GM12878 (cell line): ENCODE measurements at regions not wholly inside any gene's neighbourhood (a gene's known extent, or its start where the extent isn't known, plus 50 kb on each side); places are given as distances from the start of the nearest gene placed in this dataset.

Experiments
- ATAC-seq: fragments of 200-7000 bp; cut with Tn5 transposase; 3 replicates; pipeline ENCODE4 v1.9.1; 2020; ENCODE audit warnings: mild to moderate bottlenecking, moderate library complexity
- BruUV-seq: library from RNA; stranded (reverse); fragments of 400-500 nt; replicated peaks from 2 replicates; lab custom pipeline; 2021; lab: Mats Ljungman, UMichigan
- CTCF ChIA-PET: fragments of 300-600 bp; sonication (Branson Sonifier 250); formaldehyde crosslinking; extraction: SDS; loops from one replicate; lab custom pipeline; 2021; ENCODE audit warnings: inconsistent platforms; lab: Yijun Ruan, JAX
- POLR2A ChIA-PET: fragments of 350-600 bp; formaldehyde crosslinking; extraction: SDS; loops from one replicate; lab custom pipeline; 2021; ENCODE audit warnings: inconsistent platforms; lab: Charles Lee
- RAD21 ChIA-PET: fragments of 300-600 bp; sonication (Branson Sonifier 250); formaldehyde crosslinking; loops from one replicate; lab custom pipeline; 2023; ENCODE audit warnings: antibody characterized with exemption; ENCODE audit not compliant: unreplicated experiment; lab: Charles Lee
- SMC1A ChIA-PET: fragments of 300-600 bp; sonication (Branson Sonifier 250); formaldehyde crosslinking; loops from one replicate; lab custom pipeline; 2023; ENCODE audit not compliant: unreplicated experiment, uncharacterized antibody; lab: Charles Lee
- DNase-seq: peaks from one replicate; pipeline ENCODE4 v3.0.0-alpha.2; 2011; ENCODE audit warnings: low read depth, low spot score
- FAIRE-seq: peaks from 3 replicates; lab custom pipeline; 2011; peaks lifted over from hg19 to GRCh38; lab: Jason Lieb, UNC
- H2AFZ ChIP-seq: 2 replicates; pipeline ENCODE4 v1.6.0; 2011; ENCODE audit warnings: low read depth, low read length, control low read depth; ENCODE audit not compliant: control insufficient read depth
- H3K27ac ChIP-seq: 2 replicates; pipeline ENCODE4 v1.5.1; 2011; ENCODE audit warnings: control low read depth; ENCODE audit not compliant: control insufficient read depth, insufficient read depth
- H3K27me3 ChIP-seq, 2 experiments: replicated peaks in 1 of 2; 2 replicates each; pipeline versions ENCODE4 v1.6.0 to v1.6.1; 2011; ENCODE audit warnings: low read length in 1 of 2; ENCODE audit not compliant: control insufficient read depth in 2 of 2, insufficient read depth in 2 of 2
- H3K36me3 ChIP-seq, 2 experiments: 2 replicates each; pipeline ENCODE4 v1.5.1; 2011; ENCODE audit warnings: low read length in 1 of 2; ENCODE audit not compliant: control insufficient read depth in 2 of 2, insufficient read depth in 2 of 2
- H3K4me1 ChIP-seq: 2 replicates; pipeline ENCODE4 v1.6.1; 2011; ENCODE audit warnings: mild to moderate bottlenecking, low read length, moderate library complexity, mixed read lengths; ENCODE audit not compliant: control insufficient read depth, insufficient read depth
- H3K4me2 ChIP-seq: 2 replicates; pipeline ENCODE4 v1.6.0; 2011; ENCODE audit warnings: control low read depth; ENCODE audit not compliant: control insufficient read depth, insufficient read depth
- H3K4me3 ChIP-seq: fragments of 200-600 bp; sonication (generic); 2 replicates; pipeline ENCODE4 v1.5.1; 2016
- H3K79me2 ChIP-seq: 2 replicates; pipeline ENCODE4 v1.6.0; 2011; ENCODE audit warnings: low read length; ENCODE audit not compliant: control insufficient read depth, insufficient read depth
- H3K9ac ChIP-seq: 2 replicates; pipeline ENCODE4 v1.8.0; 2011; ENCODE audit warnings: low read length, control low read depth, mixed read lengths; ENCODE audit not compliant: control insufficient read depth, insufficient read depth
- H3K9me3 ChIP-seq: replicated peaks from 3 replicates; pipeline ENCODE4 v1.5.1; 2011; ENCODE audit warnings: mild to moderate bottlenecking, low read length; ENCODE audit not compliant: control insufficient read depth, insufficient read depth
- H4K20me1 ChIP-seq: 2 replicates; pipeline ENCODE4 v1.6.0; 2011; ENCODE audit not compliant: control insufficient read depth, insufficient read depth
- CBX5 ChIP-seq: sonication (generic); IDR thresholded peaks from 2 replicates; pipeline ENCODE4 v1.6.1; 2016; ENCODE audit warnings: low read depth, moderate library complexity, mild to moderate bottlenecking, inconsistent platforms
- CEBPB ChIP-seq, 2 experiments: fragments of 150-350 bp in 1 of 2; IDR thresholded peaks; 2 replicates each; pipeline ENCODE4 v1.6.1; 2012 to 2014; ENCODE audit warnings: low read depth in 2 of 2, low read length in 2 of 2, borderline replicate concordance in 1 of 2, inconsistent platforms in 1 of 2
- CHD1 ChIP-seq: IDR thresholded peaks from 2 replicates; pipeline ENCODE4 v1.6.1; 2012; ENCODE audit warnings: low read depth, low read length, improper control_type of control experiment
- CHD2 ChIP-seq: IDR thresholded peaks from 2 replicates; pipeline ENCODE4 v1.6.1; 2011; ENCODE audit warnings: low read depth, low read length, improper control_type of control experiment, borderline replicate concordance
- EED ChIP-seq: sonication (generic); IDR thresholded peaks from 2 replicates; pipeline ENCODE4 v1.6.1; 2016; ENCODE audit warnings: antibody characterized with exemption, low read depth
- FOS ChIP-seq: IDR thresholded peaks from 3 replicates; pipeline ENCODE4 v1.6.1; 2011; ENCODE audit warnings: borderline replicate concordance; ENCODE audit not compliant: insufficient read length; ENCODE audit errors: extremely low read depth
- GABPA ChIP-seq: IDR thresholded peaks from 2 replicates; pipeline ENCODE4 v1.6.1; 2014; ENCODE audit warnings: antibody characterized with exemption, low read depth, mild to moderate bottlenecking, inconsistent platforms
- HDAC6 ChIP-seq: fragments of 200-600 bp; sonication (generic); IDR thresholded peaks from one replicate; pipeline ENCODE4 v1.8.0; 2017; ENCODE audit warnings: antibody characterized with exemption; ENCODE audit not compliant: unreplicated experiment
- IRF4 ChIP-seq: IDR thresholded peaks from 2 replicates; pipeline ENCODE4 v1.6.1; 2011; ENCODE audit warnings: low read depth, low read length
- JUNB ChIP-seq: IDR thresholded peaks from 2 replicates; pipeline ENCODE4 v1.6.1; 2016; ENCODE audit warnings: antibody characterized with exemption, mild to moderate bottlenecking
- PBX3 ChIP-seq: IDR thresholded peaks from 2 replicates; pipeline ENCODE4 v1.6.1; 2011; ENCODE audit warnings: mild to moderate bottlenecking, low read depth, low read length, moderate library complexity; ENCODE audit not compliant: insufficient replicate concordance
- POLR2A ChIP-seq: IDR thresholded peaks from 2 replicates; pipeline ENCODE4 v1.6.1; 2011; ENCODE audit warnings: low read depth, mild to moderate bottlenecking, low read length
- RELA ChIP-seq: fragments of 450-650 bp; IDR thresholded peaks from 2 replicates; pipeline ENCODE4 v1.8.0; 2014; ENCODE audit warnings: borderline replicate concordance; ENCODE audit not compliant: partially characterized antibody
- YBX1 ChIP-seq: fragments of 450-650 bp; IDR thresholded peaks from 2 replicates; pipeline ENCODE4 v1.6.1; 2016; ENCODE audit warnings: antibody characterized with exemption
- YY1 ChIP-seq: IDR thresholded peaks from 2 replicates; pipeline ENCODE4 v1.6.1; 2011; ENCODE audit warnings: low read depth, mild to moderate bottlenecking, low read length
- ZBTB4 ChIP-seq: fragments of 450-650 bp; formaldehyde crosslinking; IDR thresholded peaks from 2 replicates; pipeline ENCODE4 v1.4.0; 2022; ENCODE audit warnings: mild to moderate bottlenecking, moderate library complexity
- WGBS: methylation state at CpG from one replicate; pipeline ENCODE4 v1.1.6; 2016; ENCODE audit warnings: low lambda C conversion rate; ENCODE audit not compliant: insufficient replicate concordance, insufficient coverage; ENCODE audit errors: missing lambda C conversion rate; 5-methylcytosine and 5-hydroxymethylcytosine counted together
- in situ Hi-C: fragments of 300-500 bp; cut with MboI; formaldehyde crosslinking; loops from 9 replicates; pipeline ENCODE4 v1.14.3; 2018; ENCODE audit warnings: mixed read lengths
- intact Hi-C: fragments of 100-400 bp; cut with micrococcal nuclease; formaldehyde crosslinking; loops from one replicate; pipeline ENCODE4 v1.14.2; 2022; ENCODE audit not compliant: unreplicated experiment

- no peak for DNase-seq
- no TSS peak for BruUV-seq
- Histone ChIP-seq H3K36me3 (no peaks in the 10 kb centered on the region), H3K4me3 (no peak overlapping the region), H3K9ac (no peak overlapping the region), H4K20me1 (no peaks in the 10 kb centered on the region), H3K27ac (no peak overlapping the region), H3K79me2 (no peaks in the 10 kb centered on the region), H3K9me3 (no peaks in the 10 kb centered on the region; the same call in 2 of the 3 replicates), H3K4me2 (no peak overlapping the region), H2AFZ (no peak overlapping the region), H3K27me3 (no peaks in the 10 kb centered on the region; a peak in 1 of 4 replicates), H3K4me1 (no peaks in the 10 kb centered on the region)
- no peak for TF ChIP-seq EED
- TF ChIP-seq GABPA: no peak
- no peak for TF ChIP-seq JUNB
- TF ChIP-seq ZBTB4: no peak
- TF ChIP-seq CHD1: no peak
- no peak for TF ChIP-seq YY1
- TF ChIP-seq FOS: no peak
- TF ChIP-seq HDAC6: no peak
- no peak for TF ChIP-seq POLR2A
- TF ChIP-seq YBX1: no peak
- no peak for TF ChIP-seq IRF4
- no peak for TF ChIP-seq CHD2
- no peak for TF ChIP-seq CBX5
- TF ChIP-seq PBX3: no peak
- no peak for TF ChIP-seq CEBPB (IDR thresholded peaks at IDR 0.05; ENCODE audit: borderline replicate concordance in 1 of 2, low read depth in 2 of 2, low read length in 2 of 2)
- TF ChIP-seq RELA: no peak
- SMC1A ChIA-PET: no interaction called here
- POLR2A ChIA-PET: no interaction called here
- CTCF ChIA-PET: no interaction called here
- ATAC-seq: no peak
- WGBS: 31% methylated on average over 7 of the region's 7 CpGs
- FAIRE-seq: no peak
- RAD21 ChIA-PET: no interaction called here
- intact Hi-C loops: loop anchor here (10.0 kb wide), 1 partner anchor 162 kb away; no protein-coding TSS in a partner anchor
- in situ Hi-C loops: no loop called here
These were observed 193.0 kb upstream of the COPS8 start for GRCh38 chr2:236892721-236893120.
